OCI-LY7 (cell line): ENCODE measurements at regions not wholly inside any gene's neighbourhood (a gene's known extent, or its start where the extent isn't known, plus 50 kb on each side); places are given as distances from the start of the nearest gene placed in this dataset.

Experiments used
- EZH2phosphoT487 ChIP-seq: fragments of 200-600 bp; sonication (generic); IDR thresholded peaks from 2 replicates; pipeline ENCODE4 v1.6.1; 2018; ENCODE audit warnings: low read depth, borderline replicate concordance, mild to moderate bottlenecking, mixed run types, antibody characterized with exemption, low read length, moderate library complexity, mixed read lengths
- TF ChIP-seq, protein P1 (sequence below): fragments of 200-600 bp; sonication (generic); conservative IDR thresholded peaks from 2 replicates; pipeline ENCODE4 v1.5.1; 2014; ENCODE audit warnings: mild to moderate bottlenecking, antibody characterized with exemption, low read length, moderate library complexity, mixed read lengths

DNA sequence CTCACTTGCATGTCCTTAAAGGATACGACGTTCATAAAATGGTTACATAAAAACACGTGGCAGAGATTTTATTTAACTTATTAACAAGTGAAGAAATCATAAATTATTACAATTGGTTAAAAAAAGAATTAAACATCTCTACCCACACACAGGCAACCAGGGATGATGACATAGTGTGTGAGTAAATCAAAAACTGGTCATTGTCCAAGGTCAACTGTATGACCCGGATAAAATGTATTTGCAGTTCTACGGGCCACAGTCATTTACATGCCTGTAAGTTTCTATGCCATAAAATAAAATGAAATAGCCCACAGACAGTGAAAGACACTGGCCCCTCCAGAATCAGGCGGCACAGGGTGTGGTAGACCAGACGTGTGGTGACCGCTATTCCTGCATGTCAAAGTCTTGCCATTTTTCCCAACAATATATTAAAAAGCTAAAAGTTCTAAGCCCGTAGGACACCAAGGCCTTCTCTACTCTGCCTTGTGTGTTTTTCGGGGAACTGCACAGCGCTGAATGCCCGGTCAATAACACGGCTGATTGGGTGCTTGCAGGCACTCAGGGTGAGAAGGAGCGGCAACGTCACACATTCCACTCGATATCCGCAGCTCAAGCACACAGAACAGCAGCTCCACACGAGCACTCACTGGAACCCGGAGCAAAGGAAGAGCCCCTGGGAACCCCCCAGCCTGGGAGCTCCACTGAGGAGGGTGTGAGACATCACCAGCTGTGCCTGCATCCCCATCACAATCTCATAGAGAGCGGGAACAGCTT is 143.3 kb upstream of the PPP2R2D start:
- TF ChIP-seq, protein P1, sequence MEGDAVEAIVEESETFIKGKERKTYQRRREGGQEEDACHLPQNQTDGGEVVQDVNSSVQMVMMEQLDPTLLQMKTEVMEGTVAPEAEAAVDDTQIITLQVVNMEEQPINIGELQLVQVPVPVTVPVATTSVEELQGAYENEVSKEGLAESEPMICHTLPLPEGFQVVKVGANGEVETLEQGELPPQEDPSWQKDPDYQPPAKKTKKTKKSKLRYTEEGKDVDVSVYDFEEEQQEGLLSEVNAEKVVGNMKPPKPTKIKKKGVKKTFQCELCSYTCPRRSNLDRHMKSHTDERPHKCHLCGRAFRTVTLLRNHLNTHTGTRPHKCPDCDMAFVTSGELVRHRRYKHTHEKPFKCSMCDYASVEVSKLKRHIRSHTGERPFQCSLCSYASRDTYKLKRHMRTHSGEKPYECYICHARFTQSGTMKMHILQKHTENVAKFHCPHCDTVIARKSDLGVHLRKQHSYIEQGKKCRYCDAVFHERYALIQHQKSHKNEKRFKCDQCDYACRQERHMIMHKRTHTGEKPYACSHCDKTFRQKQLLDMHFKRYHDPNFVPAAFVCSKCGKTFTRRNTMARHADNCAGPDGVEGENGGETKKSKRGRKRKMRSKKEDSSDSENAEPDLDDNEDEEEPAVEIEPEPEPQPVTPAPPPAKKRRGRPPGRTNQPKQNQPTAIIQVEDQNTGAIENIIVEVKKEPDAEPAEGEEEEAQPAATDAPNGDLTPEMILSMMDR, result no peak
- TF ChIP-seq EZH2phosphoT487, result no peak
